Ramos (cell line): ENCODE measurements at regions not wholly inside any gene's neighbourhood (a gene's known extent, or its start where the extent isn't known, plus 50 kb on each side); places are given as distances from the start of the nearest gene placed in this dataset.
"Not testable (repeated sequence)": the region's sequence is repeated elsewhere in the genome, so short reads cannot be mapped to it uniquely, and the experiment has no call there.

Experiments
- in situ Hi-C: fragments of 300-500 bp; cut with MboI; formaldehyde crosslinking; loops from one replicate; pipeline ENCODE4 v1.14.3; 2022; ENCODE audit warnings: low sequenced_read_pairs; ENCODE audit not compliant: unreplicated experiment

GRCh38 chr13:78884571-78884970, 225.6 kb upstream of the OBI1 start:
- in situ Hi-C loops: no loop called here

- in situ Hi-C loops: no loop called here
Observed at GRCh38 chr13:78881751-78882150, 222.8 kb upstream of the OBI1 start.

- in situ Hi-C loops: no loop called here
Observed at GRCh38 chr13:78881054-78881453, 222.1 kb upstream of the OBI1 start.

GRCh38 chr13:78876915-78877549, 218.1 kb upstream of the OBI1 start:
- in situ Hi-C loops: no loop called here

GRCh38 chr13:78875792-78876580, 217.0 kb upstream of the OBI1 start:
- in situ Hi-C loops: no loop called here

GRCh38 chr13:78868991-78869390, 210.0 kb upstream of the OBI1 start:
- in situ Hi-C loops: no loop called here

- in situ Hi-C loops: no loop called here
Observed at GRCh38 chr13:78867655-78868054, 208.7 kb upstream of the OBI1 start.

- in situ Hi-C loops: not testable (repeated sequence)
Observed at GRCh38 chr13:78866076-78866475, 207.1 kb upstream of the OBI1 start.

- in situ Hi-C loops: no loop called here
Observed at GRCh38 chr13:78862446-78862845, 203.5 kb upstream of the OBI1 start.

- in situ Hi-C loops: no loop called here
Observed at GRCh38 chr13:78852709-78853108, 193.8 kb upstream of the OBI1 start.

GRCh38 chr13:78845656-78846365, 186.9 kb upstream of the OBI1 start:
- in situ Hi-C loops: no loop called here

GRCh38 chr13:78844106-78844505, 185.2 kb upstream of the OBI1 start:
- in situ Hi-C loops: no loop called here

GRCh38 chr13:78841358-78841963, 182.5 kb upstream of the OBI1 start:
- in situ Hi-C loops: no loop called here

GRCh38 chr13:78836238-78836784, 177.4 kb upstream of the OBI1 start:
- in situ Hi-C loops: no loop called here

GRCh38 chr13:78832461-78832860, 173.5 kb upstream of the OBI1 start:
- in situ Hi-C loops: no loop called here

GRCh38 chr13:78830508-78830907, 171.6 kb upstream of the OBI1 start:
- in situ Hi-C loops: no loop called here

GRCh38 chr13:78829821-78830220, 170.9 kb upstream of the OBI1 start:
- in situ Hi-C loops: no loop called here

- in situ Hi-C loops: no loop called here
Observed at GRCh38 chr13:78827471-78827870, 168.5 kb upstream of the OBI1 start.

- in situ Hi-C loops: no loop called here
Observed at GRCh38 chr13:78826936-78827335, 168.0 kb upstream of the OBI1 start.

- in situ Hi-C loops: no loop called here
Observed at GRCh38 chr13:78826312-78826711, 167.4 kb upstream of the OBI1 start.

- in situ Hi-C loops: no loop called here
Observed at GRCh38 chr13:78820541-78820940, 161.6 kb upstream of the OBI1 start.
